Kidney (tissue), 13 donors: ENCODE measurements at regions not wholly inside any gene's neighbourhood (a gene's known extent, or its start where the extent isn't known, plus 50 kb on each side); places are given as distances from the start of the nearest gene placed in this dataset.

ENCODE experiments used
- DNase-seq, 5 donors: peaks; one replicate each; pipeline ENCODE4 v3.0.0-alpha.2; 2013 to 2020
- FAIRE-seq: peaks from 2 replicates; lab custom pipeline; 2012; peaks lifted over from hg19 to GRCh38; lab: Jason Lieb, UNC
- H3K27ac ChIP-seq, 2 donors: one replicate each; pipeline ENCODE4 v1.7.0; 2013; ENCODE audit warnings: low read depth in 2 of 2, low read length in 2 of 2, inconsistent platforms in 1 of 2
- H3K27me3 ChIP-seq: one replicate; pipeline ENCODE4 v1.7.1; 2013; ENCODE audit warnings: low read length, inconsistent platforms; ENCODE audit not compliant: control insufficient read depth, insufficient read depth
- H3K36me3 ChIP-seq, 3 donors: one replicate each; pipeline versions ENCODE4 v1.7.0 to v1.7.1; 2013; ENCODE audit warnings: low read length in 3 of 3, control low read depth in 1 of 3, inconsistent platforms in 1 of 3; ENCODE audit not compliant: insufficient read depth in 3 of 3, control insufficient read depth in 2 of 3
- H3K4me1 ChIP-seq, 3 donors: one replicate each; pipeline versions ENCODE4 v1.7.0 to v1.7.1; 2013; ENCODE audit warnings: low read length in 3 of 3, inconsistent platforms in 1 of 3, low read depth in 1 of 3; ENCODE audit not compliant: control insufficient read depth in 2 of 3, insufficient read depth in 2 of 3
- H3K4me3 ChIP-seq, 3 donors: one replicate each; pipeline versions ENCODE4 v1.7.0 to v1.8.1; 2013; ENCODE audit warnings: low read length in 3 of 3, control low read depth in 1 of 3, inconsistent platforms in 1 of 3
- H3K9ac ChIP-seq, 3 donors: one replicate each; pipeline versions ENCODE4 v1.7.0 to v1.7.1; 2013; ENCODE audit warnings: low read length in 3 of 3, control low read depth in 1 of 3, inconsistent platforms in 1 of 3
- H3K9me3 ChIP-seq, 3 donors: one replicate each; pipeline versions ENCODE4 v1.7.0 to v1.7.1; 2013; ENCODE audit warnings: low read length in 3 of 3, control low read depth in 1 of 3, inconsistent platforms in 1 of 3; ENCODE audit not compliant: control insufficient read depth in 2 of 3, insufficient read depth in 1 of 3
- intact Hi-C: fragments of 100-400 bp; cut with DNase I; formaldehyde crosslinking; loops from one replicate; pipeline ENCODE4 v1.11.1; 2022
- TF ChIP-seq, protein P1 (sequence below): IDR thresholded peaks from 3 replicates; pipeline ENCODE4 v1.5.1; 2012; ENCODE audit warnings: mild to moderate bottlenecking, moderate library complexity, borderline replicate concordance; ENCODE audit not compliant: insufficient read depth; ENCODE audit errors: extremely low read depth
- donor health status: control.
- donor health status: control.
- donor health status: control.
- donor health status: control.
- donor health status: control.
- donor health status: DM: yes; HTN: yes; CAD: no.
- donor health status: Normal renal cell carcinoma (clear cell type).

DNA sequence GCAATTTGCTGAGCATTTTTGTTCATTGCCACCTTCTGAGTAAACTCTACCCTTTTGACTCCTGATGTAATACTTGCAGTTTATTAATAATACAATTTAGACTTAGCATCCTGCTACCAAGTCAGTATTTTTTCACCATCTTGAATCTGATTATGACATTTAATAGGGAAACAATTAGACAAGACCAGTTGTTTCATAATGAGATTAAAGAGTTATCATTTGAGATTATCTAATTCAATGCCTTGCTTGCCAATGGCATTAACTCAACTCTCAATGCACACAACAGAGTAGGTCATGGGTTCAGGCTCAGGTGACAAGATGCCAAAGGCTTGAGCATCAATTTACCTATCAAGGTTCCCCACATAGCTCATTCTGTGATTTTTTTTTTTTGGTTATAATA lies 488.4 kb downstream of the DISC1 start:
- TF ChIP-seq, protein P1, sequence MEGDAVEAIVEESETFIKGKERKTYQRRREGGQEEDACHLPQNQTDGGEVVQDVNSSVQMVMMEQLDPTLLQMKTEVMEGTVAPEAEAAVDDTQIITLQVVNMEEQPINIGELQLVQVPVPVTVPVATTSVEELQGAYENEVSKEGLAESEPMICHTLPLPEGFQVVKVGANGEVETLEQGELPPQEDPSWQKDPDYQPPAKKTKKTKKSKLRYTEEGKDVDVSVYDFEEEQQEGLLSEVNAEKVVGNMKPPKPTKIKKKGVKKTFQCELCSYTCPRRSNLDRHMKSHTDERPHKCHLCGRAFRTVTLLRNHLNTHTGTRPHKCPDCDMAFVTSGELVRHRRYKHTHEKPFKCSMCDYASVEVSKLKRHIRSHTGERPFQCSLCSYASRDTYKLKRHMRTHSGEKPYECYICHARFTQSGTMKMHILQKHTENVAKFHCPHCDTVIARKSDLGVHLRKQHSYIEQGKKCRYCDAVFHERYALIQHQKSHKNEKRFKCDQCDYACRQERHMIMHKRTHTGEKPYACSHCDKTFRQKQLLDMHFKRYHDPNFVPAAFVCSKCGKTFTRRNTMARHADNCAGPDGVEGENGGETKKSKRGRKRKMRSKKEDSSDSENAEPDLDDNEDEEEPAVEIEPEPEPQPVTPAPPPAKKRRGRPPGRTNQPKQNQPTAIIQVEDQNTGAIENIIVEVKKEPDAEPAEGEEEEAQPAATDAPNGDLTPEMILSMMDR: no peak
- H3K4me3 ChIP-seq: no peak overlapping the region

DNA sequence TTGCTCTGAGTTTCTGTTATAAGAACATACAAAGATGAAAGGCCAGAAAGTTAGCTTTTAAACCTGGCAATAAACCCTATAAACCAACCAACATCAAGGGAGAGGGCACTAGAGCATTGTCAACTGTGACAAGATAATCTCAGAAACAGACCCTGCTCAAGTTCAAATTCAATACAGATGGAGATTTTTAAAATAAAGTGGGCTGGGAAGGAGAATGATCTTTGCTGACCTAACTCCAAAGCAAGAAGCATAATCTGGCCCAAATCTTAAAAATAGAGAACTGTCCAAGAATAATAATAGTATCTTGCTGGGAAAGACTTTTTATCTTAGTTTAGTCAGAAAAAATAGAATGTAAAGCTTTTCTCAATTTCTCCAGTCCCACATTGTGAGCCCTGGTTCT lies 485.5 kb downstream of the DISC1 start:
- Histone ChIP-seq H3K4me1 (no peaks in the 10 kb centered on the region), H3K36me3 (no peaks in the 10 kb centered on the region), H3K27ac (no peak overlapping the region), H3K9me3 (no peaks in the 10 kb centered on the region), H3K4me3 (no peak overlapping the region), H3K9ac (no peak overlapping the region), H3K27me3 (no peaks in the 10 kb centered on the region)
- intact Hi-C loops: no loop called here
- TF ChIP-seq, protein P1: no peak
- DNase-seq (peak in 1 of 5 donors; percentile 21), FAIRE-seq (no peak)

More for the DNA sequence above, 488.4 kb downstream of the DISC1 start:
- FAIRE-seq (no peak), DNase-seq (no peak)
- H3K36me3 ChIP-seq: no peaks in the 10 kb centered on the region
- intact Hi-C loops: no loop called here
- H3K27ac ChIP-seq: no peak overlapping the region
- no peak overlapping the region for H3K9ac ChIP-seq
- no peaks in the 10 kb centered on the region for H3K9me3 ChIP-seq
- H3K27me3 ChIP-seq: no peaks in the 10 kb centered on the region
- no peaks in the 10 kb centered on the region for H3K4me1 ChIP-seq

- Histone ChIP-seq H3K9ac (no peak overlapping the region), H3K4me1 (no peaks in the 10 kb centered on the region), H3K36me3 (no peaks in the 10 kb centered on the region), H3K9me3 (no peaks in the 10 kb centered on the region), H3K27me3 (no peaks in the 10 kb centered on the region), H3K27ac (no peak overlapping the region), H3K4me3 (no peak overlapping the region)
- intact Hi-C loops: no loop called here
- TF ChIP-seq, protein P1: no peak
- DNase-seq (no peak), FAIRE-seq (no peak)
These were observed 485.0 kb downstream of the DISC1 start for GRCh38 chr1:232111611-232112010.
